ENCODE measurements at regions not wholly inside any gene's neighbourhood (a gene's known extent, or its start where the extent isn't known, plus 50 kb on each side); places are given as distances from the start of the nearest gene placed in this dataset.
"Not testable (repeated sequence)": the region's sequence is repeated elsewhere in the genome, so short reads cannot be mapped to it uniquely, and the experiment has no call there.

DNA sequence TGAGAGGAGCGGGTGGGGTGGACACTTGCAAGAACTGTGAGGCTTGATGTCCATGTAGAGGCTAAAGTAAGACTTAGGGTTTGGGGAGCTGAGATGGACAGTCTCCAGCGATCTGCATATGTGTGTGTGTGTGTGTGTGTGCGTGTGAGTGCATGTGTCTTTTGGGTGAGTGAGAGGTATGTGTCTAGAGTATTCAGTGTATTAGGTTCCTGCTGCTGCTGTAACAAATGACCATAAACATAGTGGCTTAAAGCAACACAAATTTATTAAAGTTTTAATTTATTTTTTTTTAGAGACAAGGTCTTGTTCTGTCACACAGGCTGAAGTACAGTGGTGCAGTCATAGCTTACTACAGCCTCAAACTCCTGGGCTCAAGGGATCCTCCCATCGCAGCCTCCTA, 155.4 kb upstream of the SPRED2 start:
- Histone ChIP-seq H3K4me1 (ENCODE audit: insufficient read depth, low read length) (no peaks in the 10 kb centered on the region), H3K27ac (ENCODE audit: low read depth, low read length) (no peak overlapping the region), H3K9me3 (ENCODE audit: low read length) (no peaks in the 10 kb centered on the region), H3K9ac (ENCODE audit: low read length) (no peak overlapping the region), H3K36me3 (ENCODE audit: insufficient read depth, low read length) (no peaks in the 10 kb centered on the region), H3K4me3 (ENCODE audit: low read depth in 1 of 2, low read length in 2 of 2) (no peak overlapping the region), H3K27me3 (ENCODE audit: control insufficient read depth in 1 of 2, insufficient read depth in 2 of 2, low read length in 2 of 2) (no peaks in the 10 kb centered on the region)

DNA sequence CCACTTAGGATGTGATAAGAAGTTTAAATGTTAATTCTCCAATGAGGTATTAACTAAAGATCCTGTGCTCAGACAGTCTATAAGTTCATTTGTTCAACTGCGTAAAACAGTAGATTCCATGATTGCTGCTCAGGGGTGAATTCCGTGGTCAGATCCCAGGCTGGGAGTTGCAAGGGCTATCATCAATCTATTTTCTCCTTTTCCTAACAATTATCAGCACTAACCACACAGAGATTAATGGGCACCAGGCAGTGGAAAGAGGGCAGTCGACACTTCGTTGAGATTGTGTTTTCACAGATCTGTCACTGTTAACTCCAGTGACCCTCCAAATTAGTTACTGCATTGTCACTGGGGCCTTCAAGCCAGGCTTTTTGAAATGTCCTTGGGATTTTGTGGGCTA, 154.1 kb upstream of the SPRED2 start:
- Histone ChIP-seq H3K27me3 (ENCODE audit: control insufficient read depth in 1 of 2, insufficient read depth in 2 of 2, low read length in 2 of 2) (no peaks in the 10 kb centered on the region), H3K4me3 (ENCODE audit: low read depth in 1 of 2, low read length in 2 of 2) (no peak overlapping the region), H3K9ac (ENCODE audit: low read length) (no peak overlapping the region), H3K4me1 (ENCODE audit: insufficient read depth, low read length) (no peaks in the 10 kb centered on the region), H3K36me3 (ENCODE audit: insufficient read depth, low read length) (no peaks in the 10 kb centered on the region), H3K9me3 (ENCODE audit: low read length) (no peaks in the 10 kb centered on the region), H3K27ac (ENCODE audit: low read depth, low read length) (no peak overlapping the region)

DNA sequence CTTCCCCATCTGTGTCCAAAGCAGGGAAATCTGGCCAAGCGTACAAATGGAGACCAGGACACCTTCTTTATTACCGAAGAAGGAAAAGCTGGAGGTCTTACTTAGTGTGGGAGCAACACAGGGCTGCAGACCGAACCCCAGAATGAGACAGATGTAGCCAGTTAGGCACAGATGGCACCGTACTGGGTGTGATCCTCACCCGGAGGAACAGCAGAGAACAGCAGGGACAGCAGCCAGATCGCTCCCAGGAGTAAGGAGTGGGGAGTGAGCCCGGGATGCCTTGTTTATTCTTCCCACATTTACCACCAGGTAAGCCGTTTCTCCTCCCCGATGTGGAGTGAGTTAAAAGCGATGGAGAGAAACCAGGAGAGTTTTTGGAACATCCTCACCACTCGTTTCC, 150.7 kb upstream of the SPRED2 start:
- no peaks in the 10 kb centered on the region for H3K27me3 ChIP-seq (ENCODE audit: control insufficient read depth in 1 of 2, insufficient read depth in 2 of 2, low read length in 2 of 2)
- no peak overlapping the region for H3K9ac ChIP-seq (ENCODE audit: low read length)
- H3K4me3 ChIP-seq (ENCODE audit: low read depth in 1 of 2, low read length in 2 of 2), result no peak overlapping the region
- H3K9me3 ChIP-seq (ENCODE audit: low read length), result no peaks in the 10 kb centered on the region
- H3K27ac ChIP-seq (ENCODE audit: low read depth, low read length), result no peak overlapping the region
- no peaks in the 10 kb centered on the region for H3K4me1 ChIP-seq (ENCODE audit: insufficient read depth, low read length)
- H3K36me3 ChIP-seq (ENCODE audit: insufficient read depth, low read length), result no peaks in the 10 kb centered on the region

DNA sequence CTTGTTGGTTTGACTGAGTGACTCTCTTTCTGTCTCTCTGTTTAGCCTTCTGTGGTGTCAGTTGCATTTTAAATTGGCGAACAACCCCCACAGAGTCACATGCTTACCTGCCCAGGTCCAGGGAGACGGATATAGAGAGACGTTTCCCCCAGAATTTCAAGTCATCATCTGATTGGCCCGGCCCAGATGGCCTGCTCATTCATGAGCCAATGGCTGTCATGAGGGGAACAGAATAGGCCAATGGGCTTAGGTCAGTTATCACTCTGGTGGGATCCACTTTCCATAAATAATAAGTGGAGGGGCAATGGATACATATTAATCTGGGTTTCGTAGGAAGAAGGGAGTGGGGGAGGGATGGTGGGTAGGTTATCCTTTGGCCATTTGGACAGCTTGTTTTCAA, 150.0 kb upstream of the SPRED2 start:
- no peak overlapping the region for H3K27ac ChIP-seq (ENCODE audit: low read depth, low read length)
- no peaks in the 10 kb centered on the region for H3K9me3 ChIP-seq (ENCODE audit: low read length)
- no peaks in the 10 kb centered on the region for H3K4me1 ChIP-seq (ENCODE audit: insufficient read depth, low read length)
- H3K36me3 ChIP-seq (ENCODE audit: insufficient read depth, low read length), result no peaks in the 10 kb centered on the region
- no peaks in the 10 kb centered on the region for H3K27me3 ChIP-seq (ENCODE audit: control insufficient read depth in 1 of 2, insufficient read depth in 2 of 2, low read length in 2 of 2)
- H3K9ac ChIP-seq (ENCODE audit: low read length), result no peak overlapping the region
- no peak overlapping the region for H3K4me3 ChIP-seq (ENCODE audit: low read depth in 1 of 2, low read length in 2 of 2)

DNA sequence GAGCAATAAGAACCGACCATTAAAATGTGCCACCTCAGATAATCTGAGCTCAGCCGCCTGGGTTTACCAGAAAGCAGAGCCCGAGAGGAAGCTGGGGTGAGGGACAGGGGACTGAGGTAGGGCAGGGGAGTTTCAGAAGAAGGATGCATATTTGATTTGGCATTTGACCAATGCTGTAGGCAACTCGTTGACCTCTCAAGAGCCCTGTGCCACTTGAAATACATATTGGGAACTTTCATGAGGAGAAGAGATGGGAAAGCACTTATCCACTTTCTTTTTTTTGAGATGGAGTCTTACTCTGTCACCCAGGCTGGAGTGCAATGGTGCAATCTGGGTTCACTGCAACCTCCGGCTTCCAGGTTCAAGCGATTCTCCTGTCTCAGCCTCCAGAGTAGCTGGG, 148.4 kb upstream of the SPRED2 start:
- Histone ChIP-seq H3K9me3 (ENCODE audit: low read length) (no peaks in the 10 kb centered on the region), H3K27me3 (ENCODE audit: control insufficient read depth in 1 of 2, insufficient read depth in 2 of 2, low read length in 2 of 2) (no peaks in the 10 kb centered on the region), H3K36me3 (ENCODE audit: insufficient read depth, low read length) (no peaks in the 10 kb centered on the region), H3K4me1 (ENCODE audit: insufficient read depth, low read length) (no peaks in the 10 kb centered on the region), H3K4me3 (ENCODE audit: low read depth in 1 of 2, low read length in 2 of 2) (no peak overlapping the region), H3K9ac (ENCODE audit: low read length) (no peak overlapping the region), H3K27ac (ENCODE audit: low read depth, low read length) (no peak overlapping the region)

DNA sequence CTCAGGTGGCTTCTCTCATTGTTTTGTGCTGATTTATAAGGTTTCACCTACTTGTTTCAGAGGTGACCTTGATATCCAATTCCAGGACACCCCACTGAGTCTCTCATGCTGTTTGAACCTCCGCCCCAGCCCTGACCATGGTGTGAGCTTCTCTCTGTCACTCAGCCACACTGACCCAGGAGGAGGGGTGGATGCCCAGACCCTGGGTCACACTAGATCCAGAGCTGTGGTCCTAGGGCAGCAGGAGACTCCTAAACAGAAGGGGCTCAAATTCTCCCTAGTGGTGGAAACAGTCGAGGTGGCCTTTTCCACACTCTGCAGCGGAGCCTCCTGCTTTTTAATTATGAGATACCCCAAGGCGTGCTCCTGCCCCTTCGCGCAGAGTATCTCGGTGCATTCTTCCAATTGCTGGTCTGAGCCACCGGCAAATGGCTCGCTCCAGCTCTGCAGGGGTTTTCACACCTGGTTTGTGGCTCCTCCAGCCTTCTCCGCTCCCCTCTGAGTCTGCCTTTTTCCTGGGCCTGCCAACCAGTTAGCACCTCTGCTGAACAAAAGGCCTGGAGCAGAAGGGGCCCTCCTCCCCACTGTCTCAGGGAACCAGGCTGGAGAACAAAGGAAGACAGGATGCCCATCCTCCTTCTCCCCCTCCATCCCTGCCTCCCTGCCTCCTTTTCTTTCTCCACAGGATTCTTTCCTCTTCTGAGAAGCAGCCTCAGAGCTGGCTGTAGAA, 147.3 kb upstream of the SPRED2 start:
- H3K27me3 ChIP-seq (ENCODE audit: control insufficient read depth in 1 of 2, insufficient read depth in 2 of 2, low read length in 2 of 2), result no peaks in the 10 kb centered on the region
- no peaks in the 10 kb centered on the region for H3K4me1 ChIP-seq (ENCODE audit: insufficient read depth, low read length)
- H3K4me3 ChIP-seq (ENCODE audit: low read depth in 1 of 2, low read length in 2 of 2), result no peak overlapping the region
- H3K36me3 ChIP-seq (ENCODE audit: insufficient read depth, low read length), result no peaks in the 10 kb centered on the region
- H3K9ac ChIP-seq (ENCODE audit: low read length), result no peak overlapping the region
- no peaks in the 10 kb centered on the region for H3K9me3 ChIP-seq (ENCODE audit: low read length)
- no peak overlapping the region for H3K27ac ChIP-seq (ENCODE audit: low read depth, low read length)

DNA sequence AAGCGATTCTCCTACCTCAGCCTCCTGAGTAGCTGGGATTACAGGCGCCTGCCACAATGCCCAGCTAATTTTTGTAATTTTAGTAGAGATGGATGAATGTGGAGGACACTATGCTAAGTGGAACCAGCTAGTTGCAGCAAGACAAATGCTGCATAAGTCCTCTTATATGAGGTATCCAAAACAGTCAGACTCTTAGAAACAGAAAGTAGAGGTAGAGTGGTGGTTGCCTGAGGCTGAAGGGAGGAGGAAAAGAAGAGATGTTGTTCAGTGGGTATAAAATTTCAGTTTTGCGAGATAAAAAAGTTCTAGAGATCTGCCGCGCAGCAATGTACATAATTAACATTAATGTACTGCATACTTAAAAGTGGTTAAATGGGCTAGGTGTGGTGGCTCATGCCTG, 145.3 kb upstream of the SPRED2 start:
- H3K36me3 ChIP-seq (ENCODE audit: insufficient read depth, low read length), result no peaks in the 10 kb centered on the region
- H3K4me1 ChIP-seq (ENCODE audit: insufficient read depth, low read length), result no peaks in the 10 kb centered on the region
- H3K27ac ChIP-seq (ENCODE audit: low read depth, low read length), result no peak overlapping the region
- H3K9me3 ChIP-seq (ENCODE audit: low read length), result no peaks in the 10 kb centered on the region
- H3K9ac ChIP-seq (ENCODE audit: low read length), result no peak overlapping the region
- no peak overlapping the region for H3K4me3 ChIP-seq (ENCODE audit: low read depth in 1 of 2, low read length in 2 of 2)
- no peaks in the 10 kb centered on the region for H3K27me3 ChIP-seq (ENCODE audit: control insufficient read depth in 1 of 2, insufficient read depth in 2 of 2, low read length in 2 of 2)

DNA sequence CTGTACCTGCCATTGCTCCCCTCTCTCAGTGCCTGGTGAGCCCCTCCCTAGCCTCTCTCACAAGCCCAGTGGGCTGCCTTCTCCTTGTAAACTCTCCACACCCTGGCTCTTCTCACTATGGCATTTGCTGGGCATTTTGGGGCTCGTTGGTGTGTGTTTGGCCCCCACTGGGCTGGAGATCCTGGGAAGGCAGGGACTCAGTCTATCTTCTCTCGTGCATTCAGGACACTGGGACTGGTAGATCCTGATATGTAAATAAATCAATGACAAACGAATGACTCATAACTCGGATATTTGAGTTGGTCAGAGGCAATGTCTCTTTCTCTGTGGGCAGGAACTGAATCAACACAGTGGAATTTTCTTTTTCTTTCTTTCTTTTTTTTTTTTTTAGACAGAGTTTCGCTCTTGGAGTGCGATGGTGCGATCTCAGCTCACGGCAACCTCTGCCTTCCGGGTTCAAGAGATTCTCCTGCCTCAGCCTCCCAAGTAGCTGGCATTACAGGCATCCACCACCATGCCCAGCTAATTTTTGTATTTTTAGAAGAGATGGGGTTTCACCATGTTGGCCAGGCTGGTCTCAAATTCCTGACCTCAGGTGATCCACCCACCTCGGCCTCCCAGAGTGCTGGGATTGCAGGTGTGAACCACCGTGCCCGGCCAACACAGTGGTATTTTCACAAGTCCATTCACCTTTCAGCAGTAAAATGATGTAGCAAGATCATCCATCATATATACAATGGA, 144.6 kb upstream of the SPRED2 start:
- H3K27ac ChIP-seq (ENCODE audit: low read depth, low read length), result no peak overlapping the region
- H3K9ac ChIP-seq (ENCODE audit: low read length), result no peak overlapping the region
- no peaks in the 10 kb centered on the region for H3K36me3 ChIP-seq (ENCODE audit: insufficient read depth, low read length)
- no peaks in the 10 kb centered on the region for H3K27me3 ChIP-seq (ENCODE audit: control insufficient read depth in 1 of 2, insufficient read depth in 2 of 2, low read length in 2 of 2)
- no peak overlapping the region for H3K4me3 ChIP-seq (ENCODE audit: low read depth in 1 of 2, low read length in 2 of 2)
- H3K9me3 ChIP-seq (ENCODE audit: low read length), result no peaks in the 10 kb centered on the region
- H3K4me1 ChIP-seq (ENCODE audit: insufficient read depth, low read length), result no peaks in the 10 kb centered on the region

DNA sequence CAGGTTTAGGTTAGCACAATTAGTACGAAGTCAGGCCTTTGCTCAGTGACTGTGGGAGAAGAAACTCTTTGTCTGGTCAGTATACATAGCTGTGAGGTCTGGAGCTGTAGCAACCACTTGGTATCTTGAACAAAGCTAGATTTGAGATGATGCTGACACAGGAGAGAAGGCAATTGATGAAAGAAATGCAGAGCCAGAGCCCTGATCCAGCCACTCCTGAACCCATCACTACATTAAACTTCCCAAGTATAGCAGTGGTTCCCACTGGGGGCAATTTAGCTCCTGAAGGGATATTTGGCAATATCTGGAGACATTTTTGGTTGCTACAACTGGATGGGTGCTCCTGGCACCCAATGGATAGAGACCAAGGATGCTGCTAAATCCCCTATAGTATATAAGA, 143.9 kb upstream of the SPRED2 start:
- Histone ChIP-seq H3K4me1 (ENCODE audit: insufficient read depth, low read length) (no peaks in the 10 kb centered on the region), H3K27me3 (ENCODE audit: control insufficient read depth in 1 of 2, insufficient read depth in 2 of 2, low read length in 2 of 2) (no peaks in the 10 kb centered on the region), H3K9me3 (ENCODE audit: low read length) (no peaks in the 10 kb centered on the region), H3K36me3 (ENCODE audit: insufficient read depth, low read length) (no peaks in the 10 kb centered on the region), H3K27ac (ENCODE audit: low read depth, low read length) (no peak overlapping the region), H3K4me3 (ENCODE audit: low read depth in 1 of 2, low read length in 2 of 2) (no peak overlapping the region), H3K9ac (ENCODE audit: low read length) (no peak overlapping the region)

DNA sequence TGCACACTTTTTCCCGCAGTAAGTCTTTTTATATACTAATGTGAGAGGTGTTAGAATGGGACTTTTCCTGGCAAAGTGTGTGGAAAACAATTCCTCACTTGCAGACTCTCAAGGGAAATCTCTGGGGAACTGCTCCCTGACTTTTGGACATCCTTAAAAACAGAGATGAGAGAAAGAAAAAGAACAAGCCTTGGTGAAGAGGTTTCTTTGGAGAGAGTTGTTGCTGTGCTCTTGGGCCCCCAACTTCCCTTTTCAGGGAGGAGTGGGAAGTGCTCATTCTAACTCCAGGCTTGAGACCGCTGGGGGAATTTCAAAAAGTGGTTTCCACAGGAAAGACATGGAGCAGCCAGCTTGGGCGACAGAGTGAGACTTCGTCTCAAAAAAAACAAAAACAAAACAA, 142.6 kb upstream of the SPRED2 start:
- H3K27ac ChIP-seq (ENCODE audit: low read depth, low read length), result no peak overlapping the region
- no peak overlapping the region for H3K4me3 ChIP-seq (ENCODE audit: low read depth in 1 of 2, low read length in 2 of 2)
- no peak overlapping the region for H3K9ac ChIP-seq (ENCODE audit: low read length)
- H3K4me1 ChIP-seq (ENCODE audit: insufficient read depth, low read length), result no peaks in the 10 kb centered on the region
- H3K36me3 ChIP-seq (ENCODE audit: insufficient read depth, low read length), result no peaks in the 10 kb centered on the region
- no peaks in the 10 kb centered on the region for H3K9me3 ChIP-seq (ENCODE audit: low read length)
- no peaks in the 10 kb centered on the region for H3K27me3 ChIP-seq (ENCODE audit: control insufficient read depth in 1 of 2, insufficient read depth in 2 of 2, low read length in 2 of 2)

DNA sequence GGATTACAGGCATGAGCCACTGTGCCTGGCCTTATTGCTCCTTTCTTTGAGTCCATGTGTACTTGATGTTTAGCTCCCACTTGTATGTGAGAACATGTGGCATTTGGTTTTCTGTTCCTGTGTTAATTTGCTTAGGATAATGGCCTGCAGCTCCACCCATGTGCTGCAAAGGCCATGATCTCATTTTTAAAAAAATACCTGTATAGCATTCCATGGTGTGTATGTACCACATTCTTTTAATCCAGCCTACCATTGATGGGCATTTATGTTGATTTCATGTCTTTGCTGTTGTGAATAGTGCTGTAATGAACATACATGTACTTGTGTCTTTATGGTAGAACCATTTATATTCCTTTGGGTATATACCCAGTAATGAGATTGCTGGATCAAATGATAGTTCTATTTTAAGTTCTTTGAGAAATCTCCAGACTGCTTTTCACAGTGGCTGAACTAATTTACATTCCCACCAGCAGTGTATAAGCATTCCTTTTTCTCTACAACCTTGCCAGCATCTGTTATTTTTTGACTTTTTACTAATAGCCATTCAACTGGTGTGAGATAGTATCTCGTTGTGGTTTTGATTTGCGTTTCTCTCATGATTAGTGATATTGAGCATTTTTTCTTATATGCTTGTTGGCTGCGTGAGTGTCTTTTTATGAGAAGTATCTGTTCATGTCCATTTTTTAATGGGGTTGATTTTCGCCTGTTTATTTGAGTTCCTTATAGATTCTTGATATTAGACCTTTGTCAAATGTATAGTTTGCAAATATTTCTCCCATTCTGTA, 136.4 kb upstream of the SPRED2 start:
- not testable (repeated sequence) for H3K27me3 ChIP-seq (ENCODE audit: control insufficient read depth in 1 of 2, insufficient read depth in 2 of 2, low read length in 2 of 2); H3K36me3 ChIP-seq (ENCODE audit: insufficient read depth, low read length); H3K9me3 ChIP-seq (ENCODE audit: low read length); H3K4me1 ChIP-seq (ENCODE audit: insufficient read depth, low read length); H3K9ac ChIP-seq (ENCODE audit: low read length); H3K4me3 ChIP-seq (ENCODE audit: low read depth in 1 of 2, low read length in 2 of 2); H3K27ac ChIP-seq (ENCODE audit: low read depth, low read length)

Data from muscle layer of colon (tissue), 2 donors.